Inflammatory macrophage treated with lipopolysaccharide for 4 hours (primary cell): ENCODE measurements at regions not wholly inside any gene's neighbourhood (a gene's known extent, or its start where the extent isn't known, plus 50 kb on each side); places are given as distances from the start of the nearest gene placed in this dataset.
A peak's percentile ranks its signal among the peaks of the same experiment; 100 is the strongest.

ENCODE experiments used
- DNase-seq: peaks from one replicate; pipeline ENCODE4 v3.0.0-alpha.2; 2020

DNA sequence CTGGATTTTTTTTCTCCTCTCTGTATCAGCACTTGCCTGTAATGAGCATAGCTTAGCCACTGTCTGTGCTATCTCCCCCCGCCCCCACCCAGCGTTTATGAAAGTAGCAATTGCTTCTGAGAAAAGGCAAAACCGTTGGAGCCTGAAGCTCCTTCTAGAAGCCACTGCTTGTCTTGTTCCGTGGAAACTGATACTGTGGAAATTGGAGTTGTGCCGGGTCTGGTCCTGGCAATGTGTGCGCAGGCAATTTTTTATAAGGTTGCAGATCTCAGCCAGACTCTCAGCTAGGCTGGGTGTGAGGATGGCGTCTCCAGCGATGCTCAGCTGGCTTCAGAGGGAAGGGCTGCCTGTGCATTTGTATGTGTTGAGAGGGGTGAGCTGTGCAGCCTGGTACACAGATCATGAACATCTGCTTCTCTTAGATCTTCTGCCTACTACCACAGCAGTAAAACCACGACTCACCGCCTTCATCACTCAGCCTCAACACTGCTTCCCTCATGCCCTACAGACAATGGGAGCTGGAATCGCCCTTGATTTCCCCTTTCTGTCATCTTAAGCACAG lies 72.4 kb upstream of the GTSF1L start:
- DNase-seq = peak; percentile 6

DNA sequence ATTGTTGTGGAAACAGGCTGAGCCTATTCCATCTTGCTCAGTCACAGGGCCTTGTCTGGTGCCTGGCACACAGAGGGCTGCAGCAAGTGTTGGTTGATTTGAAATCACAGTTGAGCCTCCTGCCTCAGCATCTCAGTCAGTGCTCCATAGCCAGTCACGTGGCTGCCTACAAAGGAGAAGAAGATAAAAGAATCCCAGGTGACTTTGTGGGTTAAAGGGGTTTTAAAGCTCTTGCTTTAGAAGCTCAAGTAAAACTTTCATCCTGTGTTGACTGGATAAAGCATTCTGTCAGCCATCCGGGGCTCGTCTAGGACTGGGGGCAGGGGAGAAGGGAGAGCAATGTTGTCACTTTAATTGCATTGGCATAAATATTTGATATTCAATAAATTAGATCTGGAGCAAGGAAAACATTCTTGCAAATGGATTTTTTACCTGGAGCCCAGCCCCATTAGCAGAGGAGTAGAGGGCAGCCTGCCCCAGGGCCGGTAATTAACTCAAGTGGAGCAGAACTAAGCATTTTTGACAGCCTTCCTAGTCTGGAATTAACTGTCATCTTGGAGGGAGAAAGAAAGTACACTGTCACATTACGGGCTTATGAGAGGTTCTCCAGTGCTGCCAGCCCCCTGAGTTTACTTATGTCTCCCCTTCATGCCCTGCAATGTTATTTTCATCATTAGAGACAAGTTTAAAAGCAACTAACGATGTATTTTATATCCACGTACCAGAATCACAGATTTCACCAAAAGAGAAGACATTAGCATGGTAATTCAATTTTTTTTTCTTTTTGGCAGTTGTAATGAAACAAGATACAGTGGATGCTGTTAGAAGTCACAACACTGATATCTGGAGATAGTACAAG lies 71.7 kb upstream of the GTSF1L start:
- DNase-seq = no peak

DNA sequence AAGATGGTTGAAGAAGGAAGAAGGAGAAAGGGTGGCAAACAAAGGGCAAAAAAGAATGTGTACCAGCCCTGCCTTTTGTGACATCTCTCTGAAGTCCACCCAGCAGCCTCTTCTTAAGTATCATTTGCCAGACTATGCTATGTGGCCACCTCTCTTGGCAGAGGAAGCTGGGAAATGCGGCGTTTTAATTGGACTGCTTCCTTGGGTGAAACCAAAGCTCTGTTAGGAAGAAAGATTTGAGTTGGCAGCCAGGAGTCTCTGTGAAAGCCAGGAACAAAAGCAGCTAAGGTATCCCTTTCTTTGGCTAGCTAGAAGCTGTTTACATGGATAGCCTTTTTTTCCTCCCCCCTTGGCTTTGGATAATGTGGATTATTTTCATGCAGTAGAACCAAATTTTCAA lies 67.5 kb upstream of the GTSF1L start:
- no peak for DNase-seq

DNA sequence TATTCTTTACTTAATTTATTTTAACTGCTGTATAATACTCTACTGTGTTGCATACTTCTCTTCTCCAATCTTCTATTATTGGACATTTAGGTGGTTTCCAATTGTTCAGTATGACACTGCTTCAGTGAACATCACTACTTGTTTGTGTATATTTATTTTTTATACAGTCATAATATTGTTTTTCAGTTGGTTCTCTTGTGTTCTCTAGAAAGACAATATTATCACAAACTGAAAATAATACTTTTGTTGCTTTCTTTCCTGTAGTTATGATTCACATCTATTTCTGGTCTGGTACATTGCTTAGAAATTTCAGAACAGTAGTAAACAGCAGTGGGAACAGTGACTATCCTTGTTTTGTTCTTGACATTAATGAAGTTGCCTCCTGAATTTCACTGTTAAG lies 62.8 kb upstream of the GTSF1L start:
- DNase-seq = no peak

DNA sequence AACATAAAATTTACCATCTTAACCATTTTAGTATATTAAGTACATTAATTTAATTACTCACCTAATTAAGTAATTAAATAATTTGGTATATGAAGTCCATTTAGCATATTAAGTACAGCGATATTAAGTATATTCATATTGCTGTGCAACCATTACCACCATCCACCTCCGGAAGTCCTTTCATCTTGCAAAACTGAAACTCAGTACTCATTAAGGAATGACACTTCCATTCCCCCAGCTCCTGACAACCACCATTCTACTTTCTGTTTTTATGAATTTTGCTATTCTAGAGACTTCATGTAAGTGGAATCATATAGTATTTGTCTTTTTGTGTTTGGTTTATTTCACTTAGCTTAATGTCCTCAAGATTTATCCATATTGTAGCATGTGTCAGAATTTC lies 61.1 kb upstream of the GTSF1L start:
- DNase-seq = peak; percentile 7

DNA sequence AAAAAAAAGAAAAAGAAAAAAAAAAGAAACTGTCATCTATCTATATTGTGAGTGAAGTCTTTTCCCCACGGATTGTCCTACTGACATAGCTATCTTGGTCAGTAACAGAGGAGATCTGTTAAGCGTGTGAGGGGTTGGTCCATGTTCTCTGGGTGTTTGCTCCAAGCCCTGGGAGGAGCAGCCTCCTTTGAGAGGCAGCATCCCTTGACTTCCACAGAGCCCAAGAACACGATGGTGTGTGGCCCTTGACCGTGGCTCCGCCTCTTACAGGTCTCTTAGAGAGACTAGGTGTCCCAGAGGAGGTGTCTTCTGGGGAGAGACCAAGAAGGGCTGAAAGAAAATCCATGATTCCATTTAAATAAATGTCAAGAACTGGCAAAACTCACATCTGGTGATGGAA lies 60.1 kb upstream of the GTSF1L start:
- no peak for DNase-seq

DNA sequence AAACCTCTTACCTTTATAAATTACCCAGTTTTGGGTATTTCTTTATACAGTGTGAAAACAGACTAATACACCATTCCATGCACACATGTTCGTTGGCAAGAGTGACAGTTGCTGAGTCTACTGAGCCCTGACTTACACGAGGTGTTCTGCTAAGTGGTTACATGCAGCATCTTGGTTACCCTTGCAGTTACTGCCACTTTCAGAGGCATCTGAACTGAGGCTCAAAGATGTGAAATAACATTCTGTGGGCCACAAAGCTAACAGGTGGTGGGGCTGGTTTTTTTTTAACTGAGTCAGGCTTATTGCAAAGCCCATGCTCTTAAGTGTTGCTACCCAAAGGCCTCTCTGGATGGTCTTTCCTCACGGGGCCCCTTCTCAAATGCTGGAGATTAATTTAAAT lies 54.4 kb upstream of the GTSF1L start:
- no peak for DNase-seq

DNA sequence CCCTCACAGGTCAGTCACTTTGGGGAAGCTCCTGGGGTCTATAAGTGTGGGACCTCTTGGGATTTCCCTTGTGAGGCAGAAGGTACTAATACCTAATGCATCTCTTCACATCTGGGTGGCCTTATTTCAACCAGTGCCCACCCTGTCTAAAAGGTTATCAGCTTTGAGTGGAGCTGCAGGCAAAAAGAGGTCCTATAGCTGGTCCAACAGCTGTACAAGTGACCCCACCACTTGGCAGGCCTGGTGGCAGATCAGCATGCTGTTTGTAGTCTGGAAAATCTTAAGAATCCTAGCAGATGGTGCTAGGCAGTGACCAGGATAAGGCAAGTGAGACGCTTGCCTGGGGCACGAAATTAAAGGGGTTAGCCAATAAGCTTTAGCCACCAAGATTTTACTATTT lies 51.6 kb upstream of the GTSF1L start:
- DNase-seq = no peak

DNA sequence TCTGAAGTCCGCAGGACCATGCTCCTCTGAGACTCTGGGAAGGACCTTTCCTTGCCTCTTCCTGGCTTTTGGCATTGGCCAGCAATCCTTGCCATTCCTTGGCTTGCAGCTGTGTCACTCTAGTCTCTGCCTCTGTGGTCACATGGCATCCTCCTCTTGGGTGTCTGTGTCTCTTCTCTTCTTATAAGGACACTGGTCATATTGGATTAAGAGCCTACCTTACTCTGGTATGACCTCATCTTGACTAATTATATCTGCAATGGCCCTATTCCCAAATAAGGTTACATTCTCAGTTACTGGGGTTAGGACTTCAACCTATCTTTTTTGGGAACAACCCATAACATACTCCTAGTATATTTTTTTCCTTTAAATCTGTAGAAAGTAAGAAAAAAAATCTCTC lies 49.9 kb upstream of the GTSF1L start:
- no peak for DNase-seq
